ENCODE measurements at regions not wholly inside any gene's neighbourhood (a gene's known extent, or its start where the extent isn't known, plus 50 kb on each side); places are given as distances from the start of the nearest gene placed in this dataset.

- Histone ChIP-seq H3K4me3 (no peak overlapping the region), H3K27ac (no peak overlapping the region), H3K9me3 (ENCODE audit: low read depth, low read length) (no peaks in the 10 kb centered on the region), H3K36me3 (ENCODE audit: insufficient read depth, low read length) (no peaks in the 10 kb centered on the region), H3K9ac (ENCODE audit: insufficient read length) (no peak overlapping the region)
- DNase-seq (ENCODE audit: low read depth, low spot score) = no peak
- TF ChIP-seq POLR2AphosphoS5 (IDR thresholded peaks at IDR 0.05; ENCODE audit: borderline replicate concordance, low read depth, low read length) (no peak), FOXP2 (optimal IDR thresholded peaks at IDR 0.05; ENCODE audit: control extremely low read depth, extremely low read length, insufficient read depth) (no peak), EZH2 (IDR thresholded peaks at IDR 0.05) (no peak)
Observed at GRCh38 chr13:62578402-62578801, 1162.8 kb upstream of the PCDH20 start.

GRCh38 chr13:62564770-62565169 lies 1149.1 kb upstream of the PCDH20 start:
- Histone ChIP-seq H3K36me3 (ENCODE audit: insufficient read depth, low read length) (no peaks in the 10 kb centered on the region), H3K9me3 (ENCODE audit: low read depth, low read length) (no peaks in the 10 kb centered on the region), H3K4me3 (no peak overlapping the region), H3K27ac (no peak overlapping the region), H3K9ac (ENCODE audit: insufficient read length) (no peak overlapping the region)
- TF ChIP-seq EZH2 (IDR thresholded peaks at IDR 0.05) = no peak
- TF ChIP-seq POLR2AphosphoS5 (IDR thresholded peaks at IDR 0.05; ENCODE audit: borderline replicate concordance, low read depth, low read length) = no peak
- no peak for TF ChIP-seq FOXP2 (optimal IDR thresholded peaks at IDR 0.05; ENCODE audit: control extremely low read depth, extremely low read length, insufficient read depth)
- DNase-seq (ENCODE audit: low read depth, low spot score) = no peak

- no peak for DNase-seq (ENCODE audit: low read depth, low spot score)
- Histone ChIP-seq H3K27ac (no peak overlapping the region), H3K9me3 (ENCODE audit: low read depth, low read length) (no peaks in the 10 kb centered on the region), H3K4me3 (no peak overlapping the region), H3K9ac (ENCODE audit: insufficient read length) (no peak overlapping the region), H3K36me3 (ENCODE audit: insufficient read depth, low read length) (no peaks in the 10 kb centered on the region)
- no peak for TF ChIP-seq POLR2AphosphoS5 (IDR thresholded peaks at IDR 0.05; ENCODE audit: borderline replicate concordance, low read depth, low read length)
- no peak for TF ChIP-seq FOXP2 (optimal IDR thresholded peaks at IDR 0.05; ENCODE audit: control extremely low read depth, extremely low read length, insufficient read depth)
- no peak for TF ChIP-seq EZH2 (IDR thresholded peaks at IDR 0.05)
Observed at GRCh38 chr13:62563251-62563650, 1147.6 kb upstream of the PCDH20 start.

- H3K27ac ChIP-seq = no peak overlapping the region
- H3K36me3 ChIP-seq (ENCODE audit: insufficient read depth, low read length) = no peaks in the 10 kb centered on the region
- H3K4me3 ChIP-seq = no peak overlapping the region
- DNase-seq (ENCODE audit: low read depth, low spot score) = no peak
- no peaks in the 10 kb centered on the region for H3K9me3 ChIP-seq (ENCODE audit: low read depth, low read length)
- TF ChIP-seq EZH2 (IDR thresholded peaks at IDR 0.05) (no peak), FOXP2 (optimal IDR thresholded peaks at IDR 0.05; ENCODE audit: control extremely low read depth, extremely low read length, insufficient read depth) (no peak), POLR2AphosphoS5 (IDR thresholded peaks at IDR 0.05; ENCODE audit: borderline replicate concordance, low read depth, low read length) (no peak)
- H3K9ac ChIP-seq (ENCODE audit: insufficient read length) = no peak overlapping the region
Observed at GRCh38 chr13:62556978-62557377, 1141.3 kb upstream of the PCDH20 start.

- no peak overlapping the region for H3K4me3 ChIP-seq
- DNase-seq (ENCODE audit: low read depth, low spot score) = no peak
- no peaks in the 10 kb centered on the region for H3K36me3 ChIP-seq (ENCODE audit: insufficient read depth, low read length)
- TF ChIP-seq POLR2AphosphoS5 (IDR thresholded peaks at IDR 0.05; ENCODE audit: borderline replicate concordance, low read depth, low read length) = no peak
- no peak for TF ChIP-seq FOXP2 (optimal IDR thresholded peaks at IDR 0.05; ENCODE audit: control extremely low read depth, extremely low read length, insufficient read depth)
- TF ChIP-seq EZH2 (IDR thresholded peaks at IDR 0.05) = no peak
- H3K27ac ChIP-seq = no peak overlapping the region
- H3K9me3 ChIP-seq (ENCODE audit: low read depth, low read length) = no peaks in the 10 kb centered on the region
- H3K9ac ChIP-seq (ENCODE audit: insufficient read length) = no peak overlapping the region
Observed at GRCh38 chr13:62551588-62551987, 1135.9 kb upstream of the PCDH20 start.

GRCh38 chr13:62544928-62545327 lies 1129.3 kb upstream of the PCDH20 start:
- Histone ChIP-seq H3K9ac (ENCODE audit: insufficient read length) (no peak overlapping the region), H3K27ac (no peak overlapping the region), H3K4me3 (no peak overlapping the region), H3K9me3 (ENCODE audit: low read depth, low read length) (no peaks in the 10 kb centered on the region), H3K36me3 (ENCODE audit: insufficient read depth, low read length) (no peaks in the 10 kb centered on the region)
- no peak for DNase-seq (ENCODE audit: low read depth, low spot score)
- TF ChIP-seq POLR2AphosphoS5 (IDR thresholded peaks at IDR 0.05; ENCODE audit: borderline replicate concordance, low read depth, low read length) = no peak
- no peak for TF ChIP-seq EZH2 (IDR thresholded peaks at IDR 0.05)
- TF ChIP-seq FOXP2 (optimal IDR thresholded peaks at IDR 0.05; ENCODE audit: control extremely low read depth, extremely low read length, insufficient read depth) = no peak

- Histone ChIP-seq H3K9me3 (ENCODE audit: low read depth, low read length) (no peaks in the 10 kb centered on the region), H3K9ac (ENCODE audit: insufficient read length) (no peak overlapping the region), H3K36me3 (ENCODE audit: insufficient read depth, low read length) (no peaks in the 10 kb centered on the region), H3K4me3 (no peak overlapping the region), H3K27ac (no peak overlapping the region)
- no peak for DNase-seq (ENCODE audit: low read depth, low spot score)
- no peak for TF ChIP-seq FOXP2 (optimal IDR thresholded peaks at IDR 0.05; ENCODE audit: control extremely low read depth, extremely low read length, insufficient read depth)
- TF ChIP-seq POLR2AphosphoS5 (IDR thresholded peaks at IDR 0.05; ENCODE audit: borderline replicate concordance, low read depth, low read length) = no peak
- no peak for TF ChIP-seq EZH2 (IDR thresholded peaks at IDR 0.05)
Observed at GRCh38 chr13:62537593-62537992, 1121.9 kb upstream of the PCDH20 start.

GRCh38 chr13:62525652-62526051 lies 1110.0 kb upstream of the PCDH20 start:
- no peak for DNase-seq (ENCODE audit: low read depth, low spot score)
- no peaks in the 10 kb centered on the region for H3K9me3 ChIP-seq (ENCODE audit: low read depth, low read length)
- H3K36me3 ChIP-seq (ENCODE audit: insufficient read depth, low read length) = no peaks in the 10 kb centered on the region
- TF ChIP-seq EZH2 (IDR thresholded peaks at IDR 0.05) (no peak), POLR2AphosphoS5 (IDR thresholded peaks at IDR 0.05; ENCODE audit: borderline replicate concordance, low read depth, low read length) (no peak), FOXP2 (optimal IDR thresholded peaks at IDR 0.05; ENCODE audit: control extremely low read depth, extremely low read length, insufficient read depth) (no peak)
- H3K4me3 ChIP-seq = no peak overlapping the region
- H3K9ac ChIP-seq (ENCODE audit: insufficient read length) = no peak overlapping the region
- H3K27ac ChIP-seq = no peak overlapping the region

- no peaks in the 10 kb centered on the region for H3K36me3 ChIP-seq (ENCODE audit: insufficient read depth, low read length)
- H3K9ac ChIP-seq (ENCODE audit: insufficient read length) = no peak overlapping the region
- H3K27ac ChIP-seq = no peak overlapping the region
- no peak for DNase-seq (ENCODE audit: low read depth, low spot score)
- H3K9me3 ChIP-seq (ENCODE audit: low read depth, low read length) = no peaks in the 10 kb centered on the region
- TF ChIP-seq POLR2AphosphoS5 (IDR thresholded peaks at IDR 0.05; ENCODE audit: borderline replicate concordance, low read depth, low read length) = no peak
- no peak for TF ChIP-seq EZH2 (IDR thresholded peaks at IDR 0.05)
- TF ChIP-seq FOXP2 (optimal IDR thresholded peaks at IDR 0.05; ENCODE audit: control extremely low read depth, extremely low read length, insufficient read depth) = no peak
- no peak overlapping the region for H3K4me3 ChIP-seq
Observed at GRCh38 chr13:62524498-62524897, 1108.8 kb upstream of the PCDH20 start.
